ENCODE measurements at regions not wholly inside any gene's neighbourhood (a gene's known extent, or its start where the extent isn't known, plus 50 kb on each side); places are given as distances from the start of the nearest gene placed in this dataset.

GRCh38 chr7:26439521-26440232, 148.0 kb downstream of the SNX10 start:
- no peak overlapping the region for H3K4me3 ChIP-seq (ENCODE audit: low read depth, low read length)
- TF ChIP-seq, protein P1, sequence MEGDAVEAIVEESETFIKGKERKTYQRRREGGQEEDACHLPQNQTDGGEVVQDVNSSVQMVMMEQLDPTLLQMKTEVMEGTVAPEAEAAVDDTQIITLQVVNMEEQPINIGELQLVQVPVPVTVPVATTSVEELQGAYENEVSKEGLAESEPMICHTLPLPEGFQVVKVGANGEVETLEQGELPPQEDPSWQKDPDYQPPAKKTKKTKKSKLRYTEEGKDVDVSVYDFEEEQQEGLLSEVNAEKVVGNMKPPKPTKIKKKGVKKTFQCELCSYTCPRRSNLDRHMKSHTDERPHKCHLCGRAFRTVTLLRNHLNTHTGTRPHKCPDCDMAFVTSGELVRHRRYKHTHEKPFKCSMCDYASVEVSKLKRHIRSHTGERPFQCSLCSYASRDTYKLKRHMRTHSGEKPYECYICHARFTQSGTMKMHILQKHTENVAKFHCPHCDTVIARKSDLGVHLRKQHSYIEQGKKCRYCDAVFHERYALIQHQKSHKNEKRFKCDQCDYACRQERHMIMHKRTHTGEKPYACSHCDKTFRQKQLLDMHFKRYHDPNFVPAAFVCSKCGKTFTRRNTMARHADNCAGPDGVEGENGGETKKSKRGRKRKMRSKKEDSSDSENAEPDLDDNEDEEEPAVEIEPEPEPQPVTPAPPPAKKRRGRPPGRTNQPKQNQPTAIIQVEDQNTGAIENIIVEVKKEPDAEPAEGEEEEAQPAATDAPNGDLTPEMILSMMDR (IDR thresholded peaks at IDR 0.05; ENCODE audit: borderline replicate concordance, insufficient read depth, low read depth, low read length): no peak

GRCh38 chr7:26440233-26441001, 148.8 kb downstream of the SNX10 start:
- TF ChIP-seq, protein P1 (IDR thresholded peaks at IDR 0.05; ENCODE audit: borderline replicate concordance, insufficient read depth, low read depth, low read length): no peak
- H3K4me3 ChIP-seq (ENCODE audit: low read depth, low read length): no peak overlapping the region

- no peak overlapping the region for H3K4me3 ChIP-seq (ENCODE audit: low read depth, low read length)
- TF ChIP-seq, protein P1 (IDR thresholded peaks at IDR 0.05; ENCODE audit: borderline replicate concordance, insufficient read depth, low read depth, low read length): no peak
Measured at GRCh38 chr7:26441002-26441521, 149.4 kb downstream of the SNX10 start.

- no peak overlapping the region for H3K4me3 ChIP-seq (ENCODE audit: low read depth, low read length)
- TF ChIP-seq, protein P1 (IDR thresholded peaks at IDR 0.05; ENCODE audit: borderline replicate concordance, insufficient read depth, low read depth, low read length): no peak
Measured at GRCh38 chr7:26441611-26442277, 150.1 kb downstream of the SNX10 start.

- TF ChIP-seq, protein P1 (IDR thresholded peaks at IDR 0.05; ENCODE audit: borderline replicate concordance, insufficient read depth, low read depth, low read length): no peak
- H3K4me3 ChIP-seq (ENCODE audit: low read depth, low read length): no peak overlapping the region
Measured at GRCh38 chr7:26443006-26443405, 151.3 kb downstream of the SNX10 start.

DNA sequence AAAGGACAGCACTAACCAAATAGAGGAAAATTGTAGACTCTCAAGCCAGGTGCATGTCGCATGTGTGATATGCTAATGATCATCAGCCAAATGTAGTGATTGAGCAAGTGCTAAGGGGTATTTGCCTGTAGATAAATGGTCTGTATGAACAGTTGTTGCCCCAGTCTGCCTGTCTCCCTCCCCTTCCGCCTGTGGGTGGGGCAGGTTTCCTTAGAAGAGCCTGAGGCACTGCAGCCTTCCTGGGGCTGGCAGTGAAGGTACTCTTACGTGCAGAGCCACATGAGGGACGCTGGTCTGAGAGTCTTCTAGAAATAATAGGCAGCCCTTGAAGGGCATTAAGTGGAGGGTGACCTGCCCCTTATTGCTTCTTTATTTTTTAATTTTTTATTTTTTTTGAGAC, 152.1 kb downstream of the SNX10 start:
- no peak overlapping the region for H3K4me3 ChIP-seq (ENCODE audit: low read depth, low read length)
- TF ChIP-seq, protein P1 (IDR thresholded peaks at IDR 0.05; ENCODE audit: borderline replicate concordance, insufficient read depth, low read depth, low read length): no peak

Data from GM12875 (cell line).